HG02798 (cell line): ENCODE measurements at regions not wholly inside any gene's neighbourhood (a gene's known extent, or its start where the extent isn't known, plus 50 kb on each side); places are given as distances from the start of the nearest gene placed in this dataset.
"Not testable (repeated sequence)": the region's sequence is repeated elsewhere in the genome, so short reads cannot be mapped to it uniquely, and the experiment has no call there.

ENCODE experiments used
- ATAC-seq: cut with Tn5 transposase; IDR thresholded peaks from one replicate; pipeline ENCODE4 v1.9.1; 2021; ENCODE audit warnings: mild to moderate bottlenecking; ENCODE audit not compliant: unreplicated experiment, poor library complexity

DNA sequence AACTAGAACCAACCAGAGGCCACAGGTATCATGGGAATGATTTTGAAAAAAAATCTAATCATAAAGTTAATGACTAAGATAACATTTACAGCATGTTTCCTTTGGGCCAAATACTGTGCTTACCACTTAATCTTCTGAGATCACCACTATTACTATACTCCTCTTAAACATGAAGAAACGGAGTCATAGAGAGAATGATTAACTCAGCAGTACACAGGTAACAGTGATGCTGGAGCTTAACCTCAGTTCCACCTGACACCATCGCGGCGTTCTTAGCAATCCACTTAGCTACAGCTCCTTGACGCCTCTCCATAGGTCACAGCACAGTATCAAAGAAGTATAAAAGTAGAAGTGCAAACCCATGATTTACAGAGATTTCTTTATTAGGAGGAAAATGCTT, 592.6 kb upstream of the SLIT2 start:
- no peak for ATAC-seq

DNA sequence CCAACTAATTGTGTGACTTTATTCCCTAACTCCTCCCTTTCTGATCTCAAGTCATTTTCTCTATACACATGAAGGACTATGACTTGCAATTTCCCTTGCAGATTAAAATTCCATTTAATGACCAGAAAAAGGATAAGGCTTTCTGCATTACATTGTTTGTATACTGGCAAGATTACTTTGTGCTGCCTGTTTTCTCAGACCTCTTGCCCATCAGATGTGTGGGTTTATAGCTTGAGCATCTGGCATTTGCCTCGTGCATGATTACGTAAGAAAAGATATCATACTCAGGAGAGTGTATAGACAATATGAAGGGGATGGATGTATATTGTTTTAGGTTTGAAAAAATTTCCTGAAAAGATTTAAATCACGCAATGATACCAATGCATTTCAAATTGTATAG, 593.8 kb upstream of the SLIT2 start:
- ATAC-seq = no peak

DNA sequence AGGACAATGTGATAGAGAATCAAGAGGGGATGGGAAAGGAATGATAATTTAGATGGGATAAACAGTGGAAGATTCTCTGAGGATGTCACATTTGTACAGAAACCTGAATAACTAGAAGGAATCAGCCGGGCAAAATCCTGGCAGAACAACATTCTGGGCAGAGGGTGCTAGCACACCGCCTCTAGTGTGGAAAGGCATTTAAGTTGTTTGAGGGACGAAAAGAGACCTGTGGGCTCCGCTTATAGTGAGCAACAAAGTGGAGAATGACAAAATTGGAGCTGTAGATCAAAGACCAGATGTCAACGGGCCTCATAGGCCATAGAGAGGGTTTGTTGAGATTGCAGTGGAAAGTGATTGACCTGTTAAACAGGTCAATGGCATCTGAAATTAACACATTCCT, 596.0 kb upstream of the SLIT2 start:
- no peak for ATAC-seq

DNA sequence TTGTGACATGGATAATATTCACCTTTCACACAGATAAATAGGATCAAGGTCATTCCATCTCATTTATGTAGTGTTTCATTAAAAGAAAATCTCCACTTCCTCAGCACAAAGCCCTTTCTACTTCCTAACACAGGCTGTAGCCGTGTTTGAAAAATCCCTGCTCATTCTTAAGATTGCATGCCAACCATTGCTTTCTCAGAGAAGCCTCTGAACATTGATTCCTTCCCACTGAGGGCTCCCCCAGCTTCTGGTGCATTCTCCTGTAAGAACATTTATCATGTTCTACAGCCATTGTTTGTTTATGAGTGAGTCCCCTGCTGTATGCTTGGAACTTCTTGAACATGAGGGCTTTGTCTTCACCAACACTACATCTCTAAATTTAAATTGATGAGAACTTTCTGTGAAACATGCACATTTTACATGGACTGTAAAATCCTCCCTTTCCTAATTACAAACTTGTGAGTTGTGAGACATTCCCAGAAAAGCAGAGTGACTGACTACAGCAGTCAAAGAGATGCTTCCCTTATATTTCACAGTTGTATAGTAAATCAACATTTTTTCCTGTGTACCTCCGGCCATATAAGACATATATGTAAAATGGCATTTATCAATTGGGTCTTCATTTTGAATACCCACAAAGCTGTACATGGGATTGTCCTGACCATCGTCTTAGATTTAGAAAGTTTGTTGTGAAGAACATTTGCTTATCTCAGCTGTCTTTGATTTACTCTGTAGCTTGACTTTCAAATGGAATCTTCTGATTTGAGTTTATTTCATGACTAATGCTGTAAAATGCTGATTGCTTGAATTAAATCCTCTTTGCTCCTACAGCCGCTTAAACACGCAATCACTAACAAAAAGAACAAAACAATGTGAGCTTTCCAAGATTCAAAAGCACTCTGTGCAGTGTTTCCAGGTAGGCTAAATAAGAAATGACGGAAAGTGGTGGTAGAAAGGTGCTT, 600.5 kb upstream of the SLIT2 start:
- no peak for ATAC-seq

DNA sequence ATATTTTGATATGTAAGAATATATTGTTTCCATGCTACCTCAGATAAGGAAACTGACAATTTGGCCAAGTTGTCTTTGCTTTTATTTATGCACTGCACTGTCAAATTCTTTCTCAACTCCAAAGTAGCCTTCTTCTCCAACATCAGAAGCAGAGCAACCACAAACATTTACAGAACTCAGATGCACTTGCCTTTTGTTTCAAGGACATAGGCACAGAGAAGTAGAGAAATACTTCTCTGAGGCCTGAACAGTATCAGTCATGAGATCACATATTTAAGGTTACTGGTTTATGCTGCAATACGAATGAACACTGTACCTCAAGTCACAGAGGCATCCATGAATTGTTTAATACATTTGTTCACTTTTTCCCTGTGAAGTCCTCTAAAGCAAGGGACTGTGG, 606.1 kb upstream of the SLIT2 start:
- ATAC-seq = no peak

DNA sequence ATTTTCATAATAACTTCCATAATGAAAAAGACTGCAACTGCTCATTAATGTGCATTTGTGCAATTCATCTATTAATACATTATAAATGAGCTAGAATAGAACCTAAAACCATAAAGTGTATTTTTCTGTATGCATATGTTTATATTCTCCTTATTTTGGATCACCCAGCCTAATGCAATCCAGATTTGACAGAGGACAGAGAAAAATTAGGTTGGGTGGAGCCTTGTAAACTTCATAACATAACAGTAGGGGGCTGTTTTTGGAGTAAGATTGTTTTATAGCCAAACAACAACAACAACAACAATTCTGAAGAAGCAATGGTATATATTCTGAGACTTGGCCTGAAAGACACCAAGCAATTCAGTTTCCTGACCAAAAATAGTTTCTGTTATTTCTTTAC, 615.3 kb upstream of the SLIT2 start:
- no peak for ATAC-seq

DNA sequence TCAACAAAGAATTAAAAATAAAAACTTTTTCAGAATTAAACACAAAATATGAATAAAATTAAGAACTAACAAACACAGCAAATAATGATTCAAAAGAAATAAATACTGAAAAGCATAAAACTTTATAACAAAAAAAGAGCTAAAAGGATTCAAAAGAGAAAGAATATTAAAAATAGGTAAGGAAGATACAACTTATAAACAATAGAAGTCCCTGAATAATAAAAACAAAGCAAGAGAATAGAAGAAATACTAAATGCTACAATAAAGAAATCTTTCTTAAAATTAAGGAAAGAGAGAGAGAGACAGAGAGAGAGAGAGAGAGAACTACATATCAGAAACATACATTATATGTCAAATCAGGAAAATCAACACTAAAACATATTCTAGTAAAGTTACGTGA, 619.9 kb upstream of the SLIT2 start:
- ATAC-seq = no peak

DNA sequence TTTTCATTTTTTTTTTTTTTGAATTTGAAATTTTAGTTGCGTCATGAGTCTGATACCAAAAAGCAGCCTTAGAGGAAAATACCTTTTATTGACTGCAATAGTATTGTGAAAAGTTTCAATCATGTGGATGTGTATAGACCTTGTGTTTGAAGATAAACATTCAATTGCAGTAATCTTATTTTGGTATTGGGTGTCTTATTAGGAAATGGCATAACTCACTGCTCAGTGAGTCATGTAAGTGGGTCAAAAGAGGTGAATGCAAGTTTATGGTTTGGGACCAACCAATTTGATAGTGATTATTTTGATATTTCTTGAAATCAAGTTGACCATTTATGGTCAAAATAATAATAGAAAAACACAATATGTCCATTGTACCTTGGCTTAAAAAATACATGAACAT, 627.8 kb upstream of the SLIT2 start:
- ATAC-seq = no peak

DNA sequence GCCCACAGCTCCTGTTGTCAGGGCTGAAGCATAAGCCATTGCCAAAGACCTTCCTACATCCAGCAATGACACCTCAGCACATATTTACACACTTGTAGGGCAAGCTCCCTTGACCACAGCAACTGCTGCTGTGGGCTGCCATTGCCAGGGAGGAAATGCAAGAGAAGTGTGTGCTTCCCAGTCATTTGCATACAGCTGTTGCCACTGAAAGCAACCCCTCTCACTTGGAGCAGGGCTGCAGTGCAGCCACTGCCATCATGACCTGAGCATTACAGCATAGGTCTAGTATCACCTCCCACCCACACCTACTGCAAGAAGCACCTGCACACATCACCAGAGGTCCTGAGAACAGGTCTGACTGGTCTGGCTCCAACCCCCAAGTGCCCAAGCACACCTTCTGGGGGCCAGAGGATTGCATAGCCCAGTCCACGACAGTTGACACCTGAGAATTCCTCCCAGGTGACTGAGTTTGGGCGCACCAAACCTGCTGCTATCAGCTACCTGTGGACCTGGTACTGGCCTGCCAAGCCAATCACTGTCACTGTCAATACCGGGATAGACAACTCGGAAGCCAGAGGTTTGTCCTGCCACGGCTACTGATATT, 636.5 kb upstream of the SLIT2 start:
- ATAC-seq = no peak

DNA sequence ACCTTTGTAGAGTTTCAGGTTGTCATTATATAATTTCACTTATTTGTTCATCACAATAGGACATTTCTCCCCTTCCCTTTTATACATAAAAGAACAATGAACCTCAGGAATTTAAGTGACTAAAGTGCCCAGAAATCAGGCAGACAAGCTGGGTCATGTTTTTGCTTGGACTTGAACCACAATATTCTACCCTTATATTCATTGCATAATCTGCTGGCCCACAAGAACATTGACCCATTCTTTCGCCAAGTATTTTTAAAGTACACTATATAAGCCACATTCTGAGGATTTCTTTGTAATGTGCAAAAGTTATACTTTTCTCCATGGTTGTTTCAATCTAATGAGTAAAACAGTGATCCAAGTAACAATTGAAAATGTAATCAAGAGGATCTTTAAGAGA, 637.5 kb upstream of the SLIT2 start:
- ATAC-seq = no peak

DNA sequence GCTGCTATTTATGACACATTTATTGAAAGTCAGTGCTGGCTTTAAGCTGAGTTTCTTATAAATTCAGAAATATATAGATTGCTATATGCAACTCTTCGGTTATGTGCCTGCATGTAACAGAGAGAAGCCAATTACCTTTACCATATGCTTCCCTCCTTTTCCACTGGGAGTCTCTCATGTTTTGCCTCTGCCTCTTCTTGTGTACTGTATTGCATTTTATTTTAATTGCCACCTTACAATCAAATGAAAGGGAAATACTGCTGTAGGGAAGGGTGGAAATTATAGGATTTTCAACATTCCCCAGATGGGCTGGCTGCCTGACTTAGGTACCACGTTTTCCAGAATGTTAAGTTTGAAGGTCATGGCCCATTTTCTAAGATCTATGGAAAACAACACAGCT, 655.4 kb upstream of the SLIT2 start:
- no peak for ATAC-seq

DNA sequence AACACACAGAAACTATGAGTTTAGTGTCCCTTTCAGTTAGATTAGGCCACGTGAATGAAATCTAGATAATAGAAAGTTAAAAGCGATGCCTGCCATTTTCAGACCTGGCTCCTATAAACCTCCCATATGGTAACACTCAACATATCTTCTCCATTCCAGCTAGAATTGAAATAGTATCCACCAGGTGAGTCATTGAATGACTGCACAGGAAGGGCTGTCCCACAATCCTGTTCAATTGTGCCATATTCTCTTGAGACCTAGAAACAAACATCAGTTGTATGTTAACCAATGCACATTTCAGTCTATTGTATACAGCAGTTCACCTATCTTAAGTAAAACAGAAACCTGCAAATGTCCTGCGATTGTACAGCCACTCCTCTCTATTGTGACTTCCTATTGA, 659.3 kb upstream of the SLIT2 start:
- ATAC-seq = no peak

DNA sequence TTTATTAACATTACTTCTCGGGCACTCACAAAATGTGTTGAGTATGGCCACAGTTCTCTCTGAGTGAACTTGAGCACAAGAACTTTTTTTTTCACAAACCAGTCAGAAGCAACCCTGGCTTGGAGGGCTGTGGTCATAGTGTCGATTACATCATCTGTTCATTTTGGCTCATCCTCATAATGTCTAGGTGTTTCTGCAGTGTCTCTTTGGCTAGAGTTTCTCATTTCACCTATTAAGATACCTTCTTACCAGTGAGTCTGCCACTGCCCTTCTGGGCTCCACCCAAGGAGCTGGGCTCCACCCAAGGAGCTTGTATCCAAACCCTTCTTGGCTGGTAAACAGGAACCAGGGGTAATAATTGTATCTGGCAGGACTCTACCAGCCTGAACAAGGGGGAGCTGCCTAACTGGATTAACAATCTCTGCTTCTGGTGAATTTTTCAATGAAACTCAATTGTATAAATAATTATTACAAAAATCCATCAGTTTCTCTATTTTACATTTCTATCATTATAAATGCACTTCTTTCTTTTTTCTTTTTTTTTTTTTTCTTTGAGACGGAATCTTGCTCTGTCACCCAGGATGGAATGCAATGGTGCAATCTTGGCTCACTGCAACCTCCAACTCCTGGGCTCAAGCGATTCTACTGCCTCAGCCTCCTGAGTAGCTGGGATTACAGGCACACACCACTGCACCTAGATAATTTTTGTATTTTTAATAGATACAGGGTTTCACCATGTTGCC, 667.7 kb upstream of the SLIT2 start:
- no peak for ATAC-seq

DNA sequence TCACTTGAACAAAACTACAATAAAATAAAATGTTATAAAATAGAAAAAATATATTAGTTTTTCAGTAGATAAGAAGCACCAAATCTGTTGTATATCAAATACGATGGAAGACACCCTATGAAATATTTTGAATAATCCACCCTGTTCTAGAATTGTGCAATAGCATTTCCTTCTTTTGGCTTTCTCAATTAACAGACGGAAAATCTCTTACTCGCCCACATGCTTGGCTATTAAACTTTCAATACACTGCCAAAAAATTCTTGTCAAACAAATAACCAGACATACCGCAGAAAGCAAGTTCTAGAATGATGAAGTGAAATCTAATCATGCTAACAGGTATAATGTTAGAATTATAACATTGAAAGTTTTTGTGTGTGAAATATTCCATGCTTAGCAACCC, 671.6 kb upstream of the SLIT2 start:
- no peak for ATAC-seq

DNA sequence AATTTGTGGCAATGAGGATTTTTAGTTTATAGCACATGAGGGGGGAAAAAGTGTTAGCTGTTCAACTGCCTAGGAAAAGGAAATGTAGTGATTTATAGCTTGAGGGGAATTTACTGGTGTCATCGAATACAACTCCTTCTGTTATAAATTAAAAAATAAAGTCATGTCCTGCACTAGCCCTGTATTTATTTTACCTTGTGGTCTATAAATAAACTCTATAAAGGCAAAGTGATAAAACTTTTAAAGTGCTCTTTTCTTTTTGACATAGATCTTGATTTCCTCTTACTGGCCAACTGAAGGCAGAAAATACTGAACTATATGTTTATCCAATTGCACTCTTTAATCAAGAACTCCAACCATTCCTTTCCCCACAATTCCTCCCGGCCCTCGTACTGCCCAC, 672.1 kb upstream of the SLIT2 start:
- ATAC-seq = no peak

DNA sequence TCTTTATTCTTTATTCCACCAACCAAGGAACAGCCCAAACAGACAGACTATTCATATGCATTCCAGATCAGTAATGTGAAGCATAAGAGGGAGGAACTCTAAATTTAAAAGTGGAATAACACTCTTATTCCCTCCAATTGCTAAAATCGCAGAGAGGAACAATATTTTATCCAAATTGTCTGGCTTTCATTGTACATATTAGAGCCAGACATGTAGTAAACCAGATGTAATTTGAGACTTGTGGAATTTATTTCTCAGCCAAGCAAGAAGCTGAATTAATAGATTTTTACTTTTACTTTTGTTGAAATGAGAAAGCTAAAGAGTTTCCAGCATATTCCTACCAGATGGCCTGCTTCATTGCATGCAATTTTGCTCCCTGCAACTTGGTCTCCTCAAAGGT, 674.6 kb upstream of the SLIT2 start:
- no peak for ATAC-seq

DNA sequence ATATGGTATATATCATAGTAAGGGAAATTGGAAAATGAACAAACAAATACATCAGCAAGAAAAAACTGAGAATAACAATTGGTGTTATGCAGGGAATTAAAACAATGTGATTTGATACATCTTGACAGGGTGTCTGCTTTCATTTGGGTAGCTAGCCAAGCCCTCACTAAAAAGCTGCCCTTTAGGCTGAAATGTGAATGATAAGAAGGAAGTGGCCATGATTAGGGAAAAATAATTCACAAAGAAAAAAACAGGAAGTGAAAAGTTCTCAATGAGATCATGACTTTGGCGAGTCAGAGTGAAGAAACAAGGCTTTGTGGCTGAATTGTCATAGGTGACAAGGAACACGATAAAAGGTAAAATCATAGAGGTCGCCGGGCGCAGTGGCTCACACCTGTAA, 675.8 kb upstream of the SLIT2 start:
- no peak for ATAC-seq

DNA sequence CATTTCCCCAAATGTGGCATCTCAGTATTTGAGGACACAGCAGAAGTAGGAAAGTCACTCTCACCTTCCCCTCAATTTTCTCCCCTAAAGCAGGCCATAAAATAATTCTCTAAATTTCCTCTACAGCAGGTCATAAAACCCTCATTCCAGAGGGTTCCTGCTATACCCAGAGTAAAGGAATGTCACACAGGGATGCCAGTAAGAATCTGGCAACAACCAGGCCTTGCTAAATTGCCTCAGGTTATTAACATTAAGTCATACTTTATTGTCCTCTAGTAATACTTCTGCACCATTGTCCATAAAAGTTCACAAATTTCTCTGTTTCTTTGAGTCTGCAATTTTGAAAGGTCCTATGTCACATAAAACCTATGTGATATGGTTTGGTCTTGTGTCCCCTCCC, 685.7 kb upstream of the SLIT2 start:
- ATAC-seq = no peak

DNA sequence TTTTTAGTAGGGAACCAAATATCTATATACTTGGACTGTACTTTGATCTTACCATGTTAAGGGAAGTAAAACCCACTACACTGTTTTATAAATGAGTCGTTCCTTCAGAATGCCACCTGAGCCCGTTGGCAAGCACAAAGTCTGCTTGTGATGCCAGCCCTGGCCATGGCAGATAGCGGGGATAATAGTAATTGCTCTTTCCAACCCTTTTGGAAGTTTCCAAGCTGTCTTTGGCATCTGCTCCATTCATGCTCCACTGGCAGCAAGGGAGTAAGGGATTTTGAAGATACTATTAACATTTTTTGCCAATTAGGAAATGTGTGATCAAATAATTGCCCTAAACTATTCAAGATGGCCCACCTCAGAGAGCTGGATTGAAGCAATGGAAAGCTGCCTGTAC, 689.2 kb upstream of the SLIT2 start:
- no peak for ATAC-seq

DNA sequence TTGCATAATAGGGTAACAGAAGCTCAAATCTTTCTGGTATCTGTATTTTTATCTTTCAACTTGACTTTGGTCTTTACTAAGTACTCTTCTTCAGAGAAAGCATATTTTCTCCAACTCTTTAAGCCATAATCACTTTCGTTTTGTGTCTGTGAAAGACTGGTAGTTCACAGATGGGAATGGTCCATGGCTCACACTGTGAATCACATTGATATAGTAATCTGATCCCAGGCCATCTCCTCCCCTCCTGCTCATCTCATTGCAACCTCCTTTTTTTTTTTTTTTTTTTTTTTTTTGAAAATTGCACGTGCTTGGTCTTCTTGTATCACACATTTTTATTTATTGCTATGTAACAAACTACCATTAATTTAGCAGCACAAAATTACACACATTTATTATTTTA, 694.5 kb upstream of the SLIT2 start:
- ATAC-seq = no peak

DNA sequence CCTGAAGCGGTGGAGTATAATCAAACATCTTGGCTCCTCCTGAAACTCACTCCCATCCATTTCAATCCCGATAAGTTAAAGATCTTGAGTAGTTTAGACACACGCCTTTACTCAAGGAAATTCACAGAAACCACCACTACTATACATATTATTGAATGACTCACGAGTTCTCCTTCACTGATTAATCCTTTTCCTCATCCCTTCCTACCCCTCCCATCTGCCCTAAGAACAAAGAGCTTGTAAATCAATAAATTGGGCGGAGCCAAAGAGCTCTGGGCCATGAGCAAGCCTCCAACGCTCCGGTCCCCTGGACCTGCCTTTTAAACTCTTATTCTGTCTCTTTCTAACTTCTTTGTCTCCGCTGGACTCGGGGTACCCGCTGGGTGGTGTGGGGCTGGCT, 695.4 kb upstream of the SLIT2 start:
- not testable (repeated sequence) for ATAC-seq
